ENCODE measurements at regions not wholly inside any gene's neighbourhood (a gene's known extent, or its start where the extent isn't known, plus 50 kb on each side); places are given as distances from the start of the nearest gene placed in this dataset.

DNA sequence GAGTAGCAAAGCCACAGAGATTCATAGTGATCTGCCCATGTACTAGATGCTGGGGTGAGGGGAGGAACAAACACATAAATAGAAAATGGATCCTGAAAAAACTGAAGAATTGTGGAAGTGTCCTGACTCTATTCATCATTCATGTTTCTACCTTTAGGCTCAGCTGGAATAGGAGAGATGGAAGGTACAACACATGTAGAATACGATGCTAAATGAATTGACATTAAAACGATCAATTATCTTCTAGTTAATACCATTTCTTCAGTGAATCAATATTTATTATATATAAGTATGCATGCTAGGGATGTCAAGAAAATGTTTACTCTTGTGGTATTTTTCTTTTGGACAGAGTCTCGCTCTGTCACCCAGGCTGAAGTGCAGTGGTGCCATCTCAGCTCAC is 159.1 kb downstream of the IRS1 start:
- H3K27me3 ChIP-seq (ENCODE audit: insufficient read depth) = no peaks in the 10 kb centered on the region
- Mint-ChIP-seq H3K36me3 (ENCODE audit: low read depth) (peaks cover 2% of the 10 kb centered on the region; the same call in 1 of the 3 replicates), H3K27ac (no peak overlapping the region), H3K9me3 (peaks cover 14% of the 10 kb centered on the region), H3K4me1 (no peaks in the 10 kb centered on the region), H3K4me3 (no peak overlapping the region), H3K27me3 (ENCODE audit: insufficient read depth, low read depth, poor library complexity) (peaks cover 6% of the 10 kb centered on the region)
- no peak for DNase-seq (ENCODE audit: low spot score)
- H4K20me1 ChIP-seq (replicated peaks; ENCODE audit: insufficient read depth) = no peaks in the 10 kb centered on the region
- H3K36me3 ChIP-seq (ENCODE audit: insufficient read depth) = no peaks in the 10 kb centered on the region
- H3K27ac ChIP-seq (ENCODE audit: low read depth) = no peak overlapping the region
- H3K4me2 ChIP-seq = no peak overlapping the region
- no peaks in the 10 kb centered on the region for H3K79me2 ChIP-seq (replicated peaks; ENCODE audit: insufficient read depth)
- H2AFZ ChIP-seq = no peak overlapping the region
- no peaks in the 10 kb centered on the region; the same call in 1 of the 2 replicates for H3K9me2 ChIP-seq (ENCODE audit: insufficient read depth)
- no peaks in the 10 kb centered on the region for H3K4me1 ChIP-seq (ENCODE audit: insufficient read depth)
- no peak for ATAC-seq
- no peaks in the 10 kb centered on the region for H3F3A ChIP-seq (replicated peaks; ENCODE audit: low read depth)
- TF ChIP-seq NANOG (IDR thresholded peaks at IDR 0.05; ENCODE audit: borderline replicate concordance) (no peak), EZH2 (IDR thresholded peaks at IDR 0.05; ENCODE audit: low read depth, unreplicated experiment) (no peak), ZNF462 (CRISPR knock-in tag; IDR thresholded peaks at IDR 0.05) (no peak), ETS1 (IDR thresholded peaks at IDR 0.05) (no peak), CREB1 (CRISPR knock-in tag; IDR thresholded peaks at IDR 0.05; ENCODE audit: low read depth) (no peak), STAT1 (IDR thresholded peaks at IDR 0.05; ENCODE audit: unreplicated experiment) (no peak)
- no peak overlapping the region for H3K4me3 ChIP-seq
